Left hindlimb (tissue), 1 donor: ENCODE measurements at regions not wholly inside any gene's neighbourhood (a gene's known extent, or its start where the extent isn't known, plus 50 kb on each side); places are given as distances from the start of the nearest gene placed in this dataset.

Experiments
- DNase-seq: peaks from one replicate; pipeline ENCODE4 v3.0.0-alpha.2; 2018

DNA sequence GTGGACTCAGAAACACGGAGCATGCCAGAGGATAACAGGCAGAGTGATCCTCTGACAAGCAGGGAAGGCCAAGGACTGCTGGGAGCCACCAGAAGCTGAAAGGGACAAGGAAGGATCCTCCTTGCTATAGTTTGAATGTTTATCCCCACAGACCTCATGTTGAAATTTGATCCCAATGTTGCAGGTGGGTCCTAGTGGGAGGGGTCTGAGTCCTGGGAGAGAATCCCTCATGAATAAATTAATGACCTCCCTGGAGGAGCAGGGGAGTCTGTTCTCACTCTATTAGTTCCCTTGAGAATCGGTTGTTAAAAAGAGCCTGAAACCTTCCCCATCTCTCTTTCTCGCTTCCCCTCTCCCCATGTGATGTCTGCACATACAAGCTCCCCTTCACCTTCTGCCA, 124.4 kb downstream of the FBXO15 start:
- no peak for DNase-seq

- no peak for DNase-seq
Measured at GRCh38 chr18:74019864-74020263, 127.8 kb downstream of the FBXO15 start.

DNA sequence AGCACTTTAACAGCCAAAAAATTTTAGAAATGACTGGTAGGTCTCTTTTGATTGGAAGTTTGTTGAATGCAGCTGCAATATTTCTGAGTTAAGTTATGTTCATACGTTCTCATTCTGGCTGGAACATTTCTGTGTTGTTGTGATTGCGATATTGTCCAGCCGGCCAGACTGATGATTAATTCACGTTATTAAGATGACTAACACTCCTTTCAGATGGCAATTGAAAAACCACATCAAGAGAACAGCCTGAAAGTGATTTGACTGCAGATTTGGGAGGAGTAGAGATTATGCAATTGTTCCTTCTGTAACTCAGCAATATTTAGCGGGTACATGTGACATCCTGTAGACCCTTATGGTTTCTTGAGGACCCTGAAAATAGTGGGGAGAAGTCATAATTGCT, 133.7 kb downstream of the FBXO15 start:
- no peak for DNase-seq

DNA sequence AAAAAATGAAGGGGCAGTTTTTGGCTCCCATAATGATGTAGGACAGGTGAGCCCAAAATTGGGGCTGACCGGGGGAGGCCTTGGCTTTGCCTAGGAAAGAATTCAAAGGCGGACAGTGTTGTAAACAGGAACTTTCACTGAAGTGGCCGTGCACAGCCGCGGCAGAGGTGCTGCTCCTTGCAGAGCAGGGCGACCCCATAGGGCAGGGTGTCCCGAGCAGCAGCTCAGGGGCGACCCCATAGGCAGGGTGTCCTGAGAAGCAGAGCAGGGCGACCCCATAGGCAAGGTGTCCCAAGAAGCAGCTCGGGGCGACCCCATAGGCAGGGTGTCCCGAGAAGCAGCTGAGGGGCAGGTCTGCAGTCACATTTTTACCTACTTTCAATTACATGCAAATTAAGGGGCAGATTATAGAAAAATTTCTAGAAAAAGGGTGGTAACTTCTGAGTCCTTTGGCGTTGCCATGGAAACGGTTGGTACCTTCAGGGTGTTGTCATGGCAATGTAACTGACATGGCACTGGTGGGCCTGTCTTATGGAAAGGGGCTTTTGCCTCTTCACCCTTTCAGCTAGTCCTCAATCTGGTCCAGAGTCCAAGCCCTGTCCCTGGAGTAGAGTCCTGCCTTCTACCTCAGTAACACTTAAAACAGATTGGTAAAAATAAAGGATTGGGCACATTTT, 134.5 kb downstream of the FBXO15 start:
- DNase-seq, result no peak

GRCh38 chr18:74006143-74006542, 141.5 kb downstream of the FBXO15 start:
- no peak for DNase-seq

GRCh38 chr18:74005320-74006109, 142.1 kb downstream of the FBXO15 start:
- DNase-seq, result no peak

GRCh38 chr18:73992242-73993022, 155.2 kb downstream of the FBXO15 start:
- no peak for DNase-seq

DNA sequence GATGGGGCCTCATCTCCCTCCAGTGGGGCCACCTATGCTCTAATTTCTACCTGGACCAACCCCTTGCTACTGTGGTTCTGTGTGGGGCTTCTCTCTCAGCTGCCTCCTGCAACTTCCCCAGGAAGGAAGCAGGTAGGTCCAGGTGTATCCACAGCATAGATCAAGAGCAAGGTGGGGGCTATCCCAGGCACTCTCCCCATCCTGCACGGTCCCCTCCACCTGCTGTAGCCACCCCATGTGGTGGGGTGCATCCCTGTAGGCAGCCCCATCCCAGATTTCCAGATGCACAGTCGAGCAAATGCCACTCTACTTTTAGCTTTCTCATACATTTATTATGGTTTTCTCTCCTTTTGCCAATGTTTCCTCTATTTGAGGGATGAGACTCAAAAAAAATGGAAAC, 156.1 kb downstream of the FBXO15 start:
- DNase-seq, result no peak

GRCh38 chr18:73990258-73990657, 157.4 kb downstream of the FBXO15 start:
- DNase-seq, result no peak

DNA sequence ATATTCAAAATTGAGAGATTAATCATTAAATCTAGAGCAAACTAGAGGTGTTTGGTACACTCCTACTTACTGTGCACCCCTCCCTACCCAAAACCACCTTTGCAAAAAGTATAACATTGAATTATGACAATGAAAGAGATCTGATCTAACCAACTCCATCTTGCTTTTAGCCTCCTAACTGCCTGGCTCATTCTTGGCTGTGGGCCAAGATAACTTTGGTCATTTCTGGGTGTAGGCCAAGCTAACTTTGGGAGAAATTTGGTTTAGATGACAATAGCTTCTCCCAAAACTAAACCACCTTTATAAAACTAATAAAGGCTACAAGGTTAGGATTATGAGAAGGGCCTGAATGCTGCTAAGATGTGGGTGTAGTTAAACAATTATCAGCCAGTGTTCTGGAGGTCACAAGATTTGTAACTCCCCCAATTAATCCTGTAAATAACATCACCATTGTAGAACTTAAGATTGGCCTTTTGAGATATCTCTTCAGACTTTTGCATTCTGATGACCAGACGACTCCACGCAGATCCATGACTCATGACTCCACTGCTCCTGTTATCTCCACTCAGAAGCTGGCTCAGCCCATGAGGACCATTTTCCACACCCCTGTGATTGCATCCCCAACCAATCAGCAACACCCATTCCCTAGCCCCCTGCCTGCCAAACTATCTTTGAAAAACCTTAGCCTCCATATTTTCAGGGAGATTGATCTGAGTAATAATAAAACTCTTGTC, 160.2 kb downstream of the FBXO15 start:
- no peak for DNase-seq

DNA sequence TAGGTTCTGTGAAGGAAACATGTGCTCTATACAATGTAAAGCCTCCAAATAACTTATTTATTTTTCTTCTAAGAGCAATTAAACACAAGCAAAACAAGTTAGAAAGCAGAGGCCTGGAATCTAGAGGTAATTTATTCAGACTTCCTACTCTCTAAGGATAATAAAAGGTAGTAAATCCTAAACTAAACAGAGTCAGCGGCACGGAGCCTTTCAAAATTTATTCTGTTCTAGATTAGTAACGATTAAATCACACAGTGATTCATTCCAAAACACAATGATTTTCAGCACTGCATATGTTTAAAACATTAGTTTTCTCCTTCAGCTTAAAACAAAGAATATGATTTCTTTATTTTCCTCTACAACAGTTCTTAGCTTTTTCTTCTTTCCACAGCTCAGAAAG, 160.9 kb downstream of the FBXO15 start:
- DNase-seq, result no peak

- no peak for DNase-seq
Measured at GRCh38 chr18:73985855-73986625, 161.6 kb downstream of the FBXO15 start.

DNA sequence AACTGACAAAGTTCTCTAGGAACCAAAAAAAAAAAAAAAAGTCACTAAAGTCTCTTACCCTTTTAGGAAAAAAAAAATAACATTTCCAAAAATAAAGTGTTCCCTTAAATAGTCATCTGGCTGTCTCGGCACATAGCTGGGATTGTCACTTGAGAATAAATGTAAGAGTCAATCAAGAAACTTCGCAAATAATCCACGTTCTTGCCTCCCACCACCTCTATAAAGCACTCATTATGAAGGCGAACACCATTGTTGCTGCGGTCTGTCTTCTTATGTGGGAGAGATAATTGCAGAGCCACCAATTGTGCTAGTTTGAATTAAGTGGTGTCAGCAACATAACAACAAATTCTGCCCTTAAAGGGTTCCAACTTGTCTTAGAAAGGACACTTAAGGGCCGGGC, 163.7 kb downstream of the FBXO15 start:
- DNase-seq, result no peak

DNA sequence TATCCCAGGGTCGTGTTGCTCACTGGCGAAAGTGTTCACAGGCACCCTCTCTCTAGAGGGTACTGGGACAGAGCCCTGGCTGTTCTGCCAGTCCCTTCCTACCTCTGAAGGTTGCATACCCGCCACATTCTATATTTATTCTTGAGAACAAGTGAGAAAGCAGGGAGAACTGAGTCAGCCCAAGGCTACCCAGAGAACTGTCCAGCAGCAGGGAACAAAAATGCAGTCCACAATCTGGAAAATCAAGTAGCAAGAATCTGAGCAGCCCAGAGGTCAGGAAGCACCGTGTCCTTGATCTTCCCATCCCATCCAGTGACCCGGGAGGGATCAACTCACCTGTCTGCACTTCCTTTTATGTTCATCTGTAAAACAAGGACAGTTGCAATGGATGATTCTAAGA, 164.1 kb downstream of the FBXO15 start:
- no peak for DNase-seq

- DNase-seq, result no peak
Measured at GRCh38 chr18:73981796-73982195, 165.8 kb downstream of the FBXO15 start.

DNA sequence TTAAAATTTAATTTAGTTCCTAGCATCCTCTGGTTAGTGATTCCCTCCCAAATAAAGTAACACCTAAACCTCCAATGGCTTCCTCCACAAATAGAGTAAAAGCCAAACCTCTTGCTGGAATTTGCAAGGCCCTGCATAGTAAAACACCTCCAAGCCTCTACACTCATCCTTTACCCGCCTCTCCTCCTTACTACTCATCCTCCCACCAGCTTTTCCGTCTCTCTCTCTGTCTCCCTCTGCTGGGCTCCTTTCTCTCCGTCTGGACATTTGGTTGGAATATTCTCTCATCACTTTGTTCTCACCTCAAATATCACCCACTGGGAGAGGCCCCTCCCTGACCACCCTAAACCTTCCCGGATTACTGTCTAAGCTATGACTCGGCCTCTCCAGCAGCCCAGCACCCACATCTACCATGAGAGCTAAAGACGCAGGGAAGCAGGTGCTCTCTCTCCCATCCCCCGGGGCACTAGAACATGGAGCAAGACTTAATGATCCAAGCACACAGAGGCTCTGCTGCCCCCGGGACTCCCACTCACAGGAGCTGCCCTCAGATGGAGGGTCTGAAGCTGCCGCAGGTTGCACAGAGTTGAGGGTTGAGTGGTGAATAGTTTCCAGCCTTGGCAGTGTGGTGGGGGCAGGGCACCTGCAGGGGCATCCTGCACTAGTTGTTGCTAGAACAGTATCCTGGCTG, 167.2 kb downstream of the FBXO15 start:
- no peak for DNase-seq

- DNase-seq, result no peak
Measured at GRCh38 chr18:73979742-73980141, 167.9 kb downstream of the FBXO15 start.

DNA sequence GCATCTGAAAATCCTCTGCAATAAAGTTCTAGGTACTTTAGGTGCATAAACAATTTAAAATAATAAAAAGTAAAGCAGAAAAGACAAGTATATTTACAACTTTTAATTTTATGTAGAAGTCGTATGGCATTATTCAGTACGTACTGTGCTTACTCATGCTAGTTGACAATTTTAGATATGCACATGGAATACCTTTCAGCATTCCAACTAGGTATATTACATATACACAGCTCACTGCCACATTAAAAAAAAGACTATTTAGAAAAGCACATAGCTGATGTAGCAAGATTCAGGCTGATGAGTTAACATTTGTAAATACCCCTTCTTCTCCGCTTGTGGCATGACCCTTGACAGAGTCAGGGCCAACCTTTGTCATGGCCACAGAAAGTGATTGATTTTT, 171.2 kb downstream of the FBXO15 start:
- no peak for DNase-seq

DNA sequence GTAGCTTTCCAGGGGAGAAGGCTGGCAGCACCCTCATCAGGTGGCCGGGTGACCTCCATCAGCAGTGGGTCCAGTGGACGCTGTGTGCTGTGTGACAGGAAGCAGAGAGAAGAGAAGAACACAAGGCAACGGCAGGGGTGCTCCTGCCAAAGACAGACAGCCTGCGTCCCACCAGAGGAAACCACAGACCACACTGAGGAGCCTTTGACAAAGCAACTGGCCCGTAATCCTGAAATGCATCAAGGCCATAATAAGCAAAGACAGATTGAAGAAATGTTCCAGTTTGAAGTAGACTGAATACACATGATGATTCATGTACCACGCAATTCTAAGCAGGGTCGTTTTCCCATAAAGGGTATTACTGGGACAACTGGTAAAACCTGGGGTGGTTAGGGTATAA, 172.4 kb downstream of the FBXO15 start:
- no peak for DNase-seq

DNA sequence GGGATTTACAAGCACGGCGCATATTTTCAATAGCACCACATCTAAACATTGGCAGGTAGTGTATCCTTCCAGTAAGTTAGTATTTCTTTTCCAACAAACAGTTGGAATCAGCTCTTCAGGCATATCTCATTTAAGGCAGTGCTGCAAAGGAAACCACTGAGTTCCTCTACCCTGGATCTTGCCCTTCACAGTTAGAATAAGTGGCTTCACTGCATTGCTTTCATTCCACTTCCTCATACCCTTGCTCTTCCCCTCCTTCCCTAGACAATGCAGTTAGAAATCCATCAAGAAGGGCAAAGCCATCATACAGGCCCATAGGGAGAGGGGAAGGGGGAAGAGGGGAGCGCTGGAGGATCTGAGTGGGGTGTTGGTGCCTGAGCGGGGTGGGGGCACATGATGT, 173.7 kb downstream of the FBXO15 start:
- no peak for DNase-seq

GRCh38 chr18:73966954-73967353, 180.7 kb downstream of the FBXO15 start:
- no peak for DNase-seq

- DNase-seq, result no peak
Measured at GRCh38 chr18:73962256-73962655, 185.4 kb downstream of the FBXO15 start.
